GM19043 (cell line): ENCODE measurements at regions not wholly inside any gene's neighbourhood (a gene's known extent, or its start where the extent isn't known, plus 50 kb on each side); places are given as distances from the start of the nearest gene placed in this dataset.
"Not testable (repeated sequence)": the region's sequence is repeated elsewhere in the genome, so short reads cannot be mapped to it uniquely, and the experiment has no call there.

Experiments used
- ATAC-seq: cut with Tn5 transposase; IDR thresholded peaks from one replicate; pipeline ENCODE4 v1.9.1; 2021; ENCODE audit warnings: low read depth; ENCODE audit not compliant: unreplicated experiment

DNA sequence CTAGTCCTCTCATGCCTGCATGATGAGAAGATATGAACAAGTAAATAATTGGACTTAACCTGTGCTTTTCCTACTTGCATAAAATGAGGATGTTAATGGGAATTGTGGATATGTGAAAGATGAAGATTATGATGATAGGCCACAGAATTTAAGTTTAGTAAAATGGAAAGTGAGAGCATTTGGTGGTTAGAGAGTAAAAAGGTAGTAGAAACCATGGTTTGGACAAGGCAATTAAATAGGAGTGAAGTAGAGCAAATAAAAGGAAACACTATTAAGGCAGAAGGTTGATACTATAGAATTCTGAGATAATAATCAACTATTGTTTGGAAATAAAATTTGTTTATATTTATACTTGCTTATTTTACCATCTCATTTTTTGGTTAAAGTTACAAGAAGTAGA lies 1162.5 kb downstream of the MRPL39 start:
- no peak for ATAC-seq

- ATAC-seq, result no peak
Measured at GRCh38 chr21:24436236-24436635, 1171.0 kb downstream of the MRPL39 start.

- peak; percentile 75 for ATAC-seq
Measured at GRCh38 chr21:24428591-24429199, 1178.6 kb downstream of the MRPL39 start.

- ATAC-seq, result no peak
Measured at GRCh38 chr21:24424776-24425175, 1182.5 kb downstream of the MRPL39 start.

DNA sequence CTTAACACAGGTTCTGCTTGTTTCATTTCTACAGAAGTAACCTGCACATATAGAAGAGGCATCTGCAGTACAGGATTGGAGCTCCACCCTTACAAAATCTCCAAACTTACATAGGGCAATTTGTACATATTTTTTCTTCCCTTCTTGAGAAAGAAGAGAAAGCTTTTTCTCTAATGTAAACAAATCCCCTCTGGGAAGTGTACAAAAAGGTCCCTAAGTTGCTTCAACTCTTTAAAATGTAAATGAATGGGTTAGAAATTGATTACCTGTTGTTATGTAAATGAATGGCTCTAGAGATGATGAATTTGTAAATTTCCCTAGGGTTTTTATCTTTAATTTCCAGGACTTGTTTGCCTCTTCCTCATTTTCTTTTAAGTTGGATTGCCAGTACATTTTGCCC lies 1183.7 kb downstream of the MRPL39 start:
- ATAC-seq, result no peak

- peak; percentile 63 for ATAC-seq
Measured at GRCh38 chr21:24420689-24421088, 1186.6 kb downstream of the MRPL39 start.

GRCh38 chr21:24419641-24420040 lies 1187.6 kb downstream of the MRPL39 start:
- ATAC-seq, result not testable (repeated sequence)

DNA sequence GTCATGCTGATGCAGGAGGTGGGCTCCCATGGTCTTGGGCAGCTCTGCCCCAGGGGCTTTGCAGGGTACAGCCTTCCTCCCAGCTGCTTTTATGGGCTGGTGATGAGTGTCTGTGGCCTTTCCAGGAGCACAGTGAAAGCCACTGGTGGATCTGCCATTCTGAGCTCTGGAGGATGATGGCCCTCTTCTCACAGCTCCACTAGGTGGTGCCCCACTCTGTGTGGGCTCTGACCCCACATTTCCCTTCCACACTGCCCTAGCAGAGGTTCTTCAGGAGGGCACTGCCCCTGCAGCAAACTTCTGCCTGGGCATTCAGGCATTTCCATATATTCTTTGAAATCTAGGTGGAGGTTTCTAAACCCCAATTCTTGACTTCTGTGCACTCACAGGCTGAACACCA lies 1188.6 kb downstream of the MRPL39 start:
- ATAC-seq, result no peak

DNA sequence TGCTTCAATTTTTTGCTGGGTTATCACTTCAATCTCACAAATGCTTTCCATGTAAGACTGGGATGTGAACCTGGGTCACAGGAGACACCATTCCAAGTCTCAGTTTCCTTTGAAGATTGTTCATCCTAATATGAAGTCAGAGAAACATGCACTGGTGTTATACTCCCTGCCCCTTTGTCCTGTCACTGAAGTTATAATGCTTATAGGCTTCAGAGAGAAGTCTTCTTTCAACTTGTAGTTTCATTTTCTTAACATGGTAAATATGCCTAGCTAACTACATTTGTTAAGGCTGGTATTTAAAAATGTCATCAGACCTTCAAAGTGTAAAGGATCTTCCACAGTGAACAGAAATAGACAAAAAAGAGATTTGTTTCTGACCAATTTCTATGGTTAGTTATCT lies 1195.9 kb downstream of the MRPL39 start:
- ATAC-seq, result no peak

- ATAC-seq, result no peak
Measured at GRCh38 chr21:24403221-24403620, 1204.1 kb downstream of the MRPL39 start.

DNA sequence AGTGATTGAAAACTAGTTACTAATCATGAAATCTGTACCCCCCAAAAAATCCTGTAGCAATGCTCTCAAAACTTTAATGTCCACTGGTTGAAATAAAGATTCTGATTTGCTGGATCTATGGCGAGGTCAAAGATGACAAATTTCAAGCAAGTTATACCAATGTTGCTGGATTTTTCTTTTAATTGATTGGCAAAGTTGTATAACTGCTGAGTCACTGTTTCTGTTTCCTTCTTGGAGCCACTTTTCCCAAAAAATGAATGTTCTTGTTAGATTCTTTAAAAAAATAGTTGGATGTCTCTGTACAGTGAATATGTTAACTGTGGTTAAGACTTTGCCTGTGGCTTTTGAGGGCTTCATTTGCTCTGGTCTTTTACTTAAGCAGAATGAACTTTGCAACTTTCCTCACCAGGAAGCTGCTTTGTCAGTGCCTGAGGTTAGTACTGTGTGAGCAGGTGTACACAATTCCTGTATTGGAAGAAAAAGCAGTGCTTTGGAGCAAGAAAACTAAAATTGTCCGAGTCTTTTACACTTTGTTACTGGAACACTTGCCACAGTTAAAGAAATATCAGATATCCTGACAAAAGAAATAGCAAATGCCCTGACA lies 1211.9 kb downstream of the MRPL39 start:
- ATAC-seq, result no peak

GRCh38 chr21:24375201-24375600 lies 1232.1 kb downstream of the MRPL39 start:
- ATAC-seq, result no peak

DNA sequence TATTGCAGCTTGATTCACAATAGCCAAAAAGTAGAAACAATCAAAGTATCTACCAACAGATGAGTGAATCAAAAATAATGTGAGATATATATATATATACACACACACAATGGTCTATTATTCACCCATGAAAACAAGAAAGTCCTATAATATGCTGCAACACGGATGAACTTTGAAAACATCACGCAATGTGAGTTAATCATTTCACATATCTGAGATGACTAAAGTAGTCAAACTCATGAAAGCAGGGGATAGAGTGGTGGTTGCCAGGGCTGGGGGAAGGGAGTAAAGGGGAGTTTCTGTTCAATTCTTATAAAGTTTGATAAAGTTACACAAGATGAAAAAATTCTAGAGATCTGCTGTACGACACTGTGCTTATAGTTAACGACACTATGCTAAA lies 1234.8 kb downstream of the MRPL39 start:
- ATAC-seq, result no peak

- no peak for ATAC-seq
Measured at GRCh38 chr21:24369746-24370145, 1237.5 kb downstream of the MRPL39 start.

DNA sequence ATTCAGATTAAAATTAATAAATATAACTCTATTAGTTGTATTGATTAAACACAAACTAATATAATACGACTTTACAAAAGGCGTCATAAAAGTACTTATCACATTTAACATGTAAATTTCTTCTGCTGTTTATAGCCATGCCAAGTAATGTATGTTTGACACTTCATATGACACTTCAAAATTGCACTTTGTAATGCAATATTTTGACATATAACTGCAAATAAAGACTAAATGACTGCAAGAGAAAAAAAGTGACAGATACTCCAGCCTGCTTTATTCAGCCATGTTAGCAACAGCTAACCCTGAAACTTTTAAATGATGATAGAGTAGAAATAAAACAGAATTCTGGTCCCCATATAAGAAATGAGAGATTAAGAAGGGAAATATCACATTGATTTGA lies 1238.0 kb downstream of the MRPL39 start:
- ATAC-seq, result no peak

GRCh38 chr21:24367936-24368335 lies 1239.3 kb downstream of the MRPL39 start:
- no peak for ATAC-seq

GRCh38 chr21:24353492-24353891 lies 1253.8 kb downstream of the MRPL39 start:
- ATAC-seq, result no peak

GRCh38 chr21:24339406-24339805 lies 1267.9 kb downstream of the MRPL39 start:
- ATAC-seq, result no peak

GRCh38 chr21:24336491-24336890 lies 1270.8 kb downstream of the MRPL39 start:
- no peak for ATAC-seq

DNA sequence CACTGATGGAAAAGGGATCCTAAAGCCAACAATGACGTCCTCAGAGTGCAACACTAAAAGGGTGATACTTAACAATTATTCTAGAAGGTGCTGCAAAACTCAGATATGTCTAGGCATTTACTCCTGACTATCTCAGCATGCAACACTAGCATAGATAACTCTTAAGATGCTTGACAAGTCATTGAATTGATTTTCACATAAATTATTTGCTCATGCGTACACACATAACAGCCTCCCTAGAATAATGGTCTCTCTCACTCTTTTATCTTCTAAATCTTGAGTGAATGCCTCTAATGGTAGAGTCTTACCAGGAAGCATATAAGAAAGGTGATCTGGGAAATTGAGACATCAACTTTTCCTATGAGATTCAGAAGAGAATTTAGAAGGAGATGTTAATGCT lies 1283.7 kb downstream of the MRPL39 start:
- ATAC-seq, result no peak

- no peak for ATAC-seq
Measured at GRCh38 chr21:24316277-24316922, 1290.9 kb downstream of the MRPL39 start.

DNA sequence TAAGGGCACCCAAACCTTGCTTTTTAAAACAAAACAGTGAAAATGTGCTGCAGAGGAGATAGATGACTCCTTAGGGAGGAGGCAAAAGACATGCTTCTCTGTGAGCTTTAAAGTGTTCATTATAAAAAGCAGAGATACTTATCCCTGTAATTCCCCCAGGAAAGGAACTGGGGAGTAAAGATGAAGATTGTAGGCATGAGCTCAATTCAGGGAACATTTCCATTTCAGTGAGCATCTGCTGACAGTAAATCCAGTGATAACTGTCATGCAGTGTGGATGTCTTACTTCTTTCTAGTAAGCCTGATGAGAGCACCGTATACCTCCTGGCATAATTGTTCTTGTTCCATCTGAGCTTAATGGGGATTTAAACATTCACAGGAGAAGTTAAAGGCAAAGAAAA lies 1296.5 kb downstream of the MRPL39 start:
- ATAC-seq, result no peak
